NCI-H1417 treated with DMSO at 0.1 percent for 48 hours (cell line): ENCODE measurements at regions not wholly inside any gene's neighbourhood (a gene's known extent, or its start where the extent isn't known, plus 50 kb on each side); places are given as distances from the start of the nearest gene placed in this dataset.
"Not testable (repeated sequence)": the region's sequence is repeated elsewhere in the genome, so short reads cannot be mapped to it uniquely, and the experiment has no call there.

ENCODE experiments used
- DNase-seq: peaks from one replicate; lab custom pipeline; 2025; lab: John Stamatoyannopoulos, UW

DNA sequence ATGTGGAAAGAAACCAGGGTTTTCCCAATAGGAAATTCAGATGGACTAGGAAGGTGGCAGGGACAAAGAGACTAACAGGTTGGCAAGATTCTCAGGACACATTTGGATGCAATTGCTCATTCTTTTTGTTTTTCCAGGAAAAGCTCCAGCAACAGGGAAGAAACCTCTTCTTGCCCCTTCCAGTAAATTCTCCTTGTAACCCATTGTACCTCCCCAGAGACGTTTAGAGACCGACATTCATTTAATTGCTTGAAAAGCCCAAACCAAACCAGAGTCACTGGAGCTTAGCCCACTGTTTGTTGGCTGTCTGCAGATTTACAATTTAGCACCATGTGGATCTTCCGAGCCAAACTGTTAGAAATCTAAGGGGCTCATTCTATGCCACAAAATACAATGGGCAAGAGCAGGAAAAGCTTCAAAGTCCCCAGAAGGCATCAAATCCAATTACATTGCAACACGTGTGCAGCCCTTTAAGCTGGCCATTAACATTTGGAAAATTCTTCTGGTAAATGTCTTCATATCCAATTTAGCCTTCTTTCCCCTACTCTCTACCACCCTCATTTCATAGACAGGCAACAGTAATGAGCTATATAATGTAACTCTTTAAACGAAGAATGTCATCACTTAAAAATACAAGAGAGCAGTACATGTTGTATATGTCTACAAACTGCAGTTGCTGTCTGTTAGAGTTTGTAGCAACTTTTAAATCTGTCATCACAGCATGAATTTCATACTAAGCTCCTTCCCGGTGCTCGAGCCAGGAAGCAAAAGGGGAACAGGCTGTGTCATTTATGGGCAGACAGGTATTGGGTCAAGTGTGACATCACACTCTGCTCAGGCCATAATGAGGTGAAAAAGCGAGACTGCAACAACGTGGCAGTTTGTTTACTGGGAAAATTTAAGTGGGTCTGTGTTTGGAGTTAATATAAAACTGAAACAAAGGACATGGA is 235.6 kb upstream of the HNRNPA3 start:
- no peak for DNase-seq

DNA sequence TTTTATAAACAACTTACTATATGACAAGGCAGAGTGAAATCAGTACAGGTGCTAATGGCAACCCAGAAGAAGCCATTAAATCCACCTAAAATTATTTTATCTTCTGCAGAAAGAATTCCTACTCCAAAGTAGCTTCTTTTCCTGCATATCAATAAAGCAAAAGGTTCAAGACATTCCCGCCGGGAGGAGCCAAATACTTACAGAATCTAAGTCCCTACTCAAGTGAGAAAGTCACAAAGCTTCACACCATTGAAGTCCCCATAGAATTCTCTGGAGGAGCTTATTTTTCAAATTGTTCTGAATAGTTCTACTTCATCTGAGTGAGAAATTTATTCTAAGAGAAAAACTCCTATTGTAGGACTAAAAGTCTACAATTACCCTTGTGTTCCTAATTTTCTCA is 233.7 kb upstream of the HNRNPA3 start:
- no peak for DNase-seq

DNA sequence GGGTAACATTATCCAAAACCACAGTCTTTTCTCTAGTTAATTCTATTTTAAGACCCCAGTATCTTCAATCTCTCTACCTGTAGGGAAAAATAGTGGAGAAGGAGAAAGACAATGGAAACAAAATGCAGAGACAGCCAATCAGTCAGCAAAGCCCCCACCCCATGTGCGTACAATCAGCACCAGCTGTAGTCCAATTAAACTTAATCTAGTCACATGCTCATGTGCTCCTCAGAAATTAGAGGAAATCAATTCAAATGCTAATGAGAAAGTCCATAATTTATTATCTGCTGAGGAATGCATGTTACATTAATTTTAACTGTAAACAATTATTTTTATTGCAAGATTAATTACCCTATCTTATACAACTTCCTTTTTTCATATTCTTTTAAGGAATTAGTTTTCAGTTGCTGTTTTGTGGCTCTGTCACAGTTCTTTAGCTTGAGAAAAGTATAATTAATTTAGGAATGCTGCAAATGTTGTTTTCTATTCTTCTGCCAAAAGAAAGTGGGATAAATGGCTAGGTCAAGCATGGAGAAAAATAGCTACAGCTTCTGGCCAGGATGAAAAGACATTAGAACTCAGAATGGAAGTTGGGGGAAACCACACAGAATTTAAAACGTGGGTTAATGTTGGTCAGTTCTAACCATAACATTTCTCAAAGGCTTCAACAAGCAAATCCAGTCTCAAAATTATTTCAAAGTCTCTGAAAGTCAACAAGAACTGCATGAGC is 232.4 kb upstream of the HNRNPA3 start:
- no peak for DNase-seq

DNA sequence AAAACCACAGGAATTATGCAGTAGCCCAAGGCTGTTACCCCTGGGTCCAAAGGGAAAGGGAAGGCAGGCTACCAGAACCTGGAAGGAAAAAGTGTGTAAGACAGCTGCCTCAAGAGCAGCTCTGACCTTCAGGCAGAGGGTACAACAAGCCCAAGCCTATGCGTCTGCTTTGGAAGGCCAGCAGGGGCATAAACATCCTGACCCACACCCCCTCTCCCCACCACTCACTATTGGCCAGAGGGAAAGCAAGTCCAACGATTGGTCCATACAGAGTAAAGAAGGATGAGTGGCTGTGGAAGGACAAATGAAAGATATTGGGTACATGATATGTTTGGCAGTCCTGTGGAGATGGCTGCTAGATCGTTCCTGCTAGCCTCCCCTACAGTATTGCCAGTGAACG is 227.6 kb upstream of the HNRNPA3 start:
- no peak for DNase-seq

- no peak for DNase-seq
These were observed 226.7 kb upstream of the HNRNPA3 start for GRCh38 chr2:176985871-176986270.

- DNase-seq = no peak
These were observed 226.1 kb upstream of the HNRNPA3 start for GRCh38 chr2:176986487-176986886.

GRCh38 chr2:176991411-176991810 is 221.2 kb upstream of the HNRNPA3 start:
- DNase-seq = no peak

DNA sequence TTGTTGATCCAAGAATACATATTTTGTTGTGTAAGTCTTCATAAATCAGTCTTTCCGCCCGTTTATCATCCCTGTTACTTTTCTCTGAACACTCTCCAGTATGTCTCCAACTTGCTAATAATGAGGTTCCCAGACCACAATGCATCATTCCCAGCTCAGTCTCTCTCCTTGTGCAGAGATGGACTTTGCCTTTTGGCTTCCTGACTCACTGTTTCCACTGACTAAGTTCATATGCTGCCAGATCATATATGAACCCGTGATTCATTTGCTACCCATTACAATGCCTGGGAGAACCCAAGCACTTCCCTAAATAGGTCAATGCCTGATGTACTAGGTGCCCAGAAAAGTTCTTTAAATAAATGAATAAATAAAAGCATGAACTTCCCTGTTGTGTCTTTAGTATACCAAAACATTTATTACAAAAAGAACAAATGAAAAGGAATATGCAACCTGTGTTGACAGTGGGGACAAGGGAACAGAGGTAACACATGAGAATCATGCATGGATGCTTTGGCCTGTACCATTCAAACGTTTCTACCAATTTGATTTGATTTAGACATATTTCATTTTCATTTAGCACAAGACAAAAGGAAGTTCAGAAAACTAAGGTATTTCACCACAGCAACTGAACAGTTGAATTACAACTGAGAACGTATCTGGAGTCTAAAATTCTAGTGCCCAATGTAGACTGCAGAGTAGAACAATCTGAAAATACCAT is 215.4 kb upstream of the HNRNPA3 start:
- no peak for DNase-seq

- no peak for DNase-seq
These were observed 214.8 kb upstream of the HNRNPA3 start for GRCh38 chr2:176997792-176998169.

DNA sequence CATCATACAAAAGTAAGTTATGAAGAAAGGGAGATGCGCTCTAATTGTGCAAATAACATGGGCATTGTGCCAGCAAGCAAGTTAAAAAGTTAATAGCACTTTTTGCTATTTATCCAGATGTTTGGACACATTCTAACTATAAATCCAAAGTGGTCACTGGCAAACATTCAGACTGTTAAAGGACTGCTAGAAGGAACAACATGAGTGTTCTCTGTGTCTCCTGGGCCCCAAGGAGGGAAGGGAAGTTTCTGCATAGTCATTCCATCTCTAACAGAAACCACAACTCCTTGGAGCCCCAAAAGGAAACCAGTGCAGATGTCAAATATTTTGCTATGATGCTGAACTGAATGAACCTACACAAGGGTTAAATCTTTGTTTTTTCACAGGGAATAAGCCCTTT is 213.3 kb upstream of the HNRNPA3 start:
- DNase-seq = no peak

- DNase-seq = no peak
These were observed 212.4 kb upstream of the HNRNPA3 start for GRCh38 chr2:177000061-177000714.

DNA sequence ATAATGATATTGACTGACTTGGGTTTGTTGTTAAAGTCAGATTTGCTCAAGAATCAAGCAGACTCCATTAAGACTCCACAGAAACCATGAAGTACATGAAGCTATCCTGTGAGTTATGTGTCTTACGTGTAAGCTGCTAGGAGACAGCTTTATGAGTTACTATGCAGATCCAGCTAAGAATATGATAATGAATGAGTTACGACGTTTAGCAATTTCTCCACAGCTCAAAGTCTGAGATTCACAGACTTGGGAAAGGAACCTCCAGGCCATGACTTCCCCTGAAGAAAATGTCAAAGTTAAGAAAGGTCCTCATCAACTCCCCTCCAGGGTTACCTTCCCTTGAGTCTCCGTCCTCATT is 211.9 kb upstream of the HNRNPA3 start:
- no peak for DNase-seq

GRCh38 chr2:177001334-177001733 is 211.3 kb upstream of the HNRNPA3 start:
- DNase-seq = no peak

GRCh38 chr2:177002983-177003382 is 209.6 kb upstream of the HNRNPA3 start:
- DNase-seq = no peak

GRCh38 chr2:177007726-177008125 is 204.9 kb upstream of the HNRNPA3 start:
- DNase-seq = not testable (repeated sequence)

GRCh38 chr2:177008662-177009061 is 203.9 kb upstream of the HNRNPA3 start:
- DNase-seq = not testable (repeated sequence)

DNA sequence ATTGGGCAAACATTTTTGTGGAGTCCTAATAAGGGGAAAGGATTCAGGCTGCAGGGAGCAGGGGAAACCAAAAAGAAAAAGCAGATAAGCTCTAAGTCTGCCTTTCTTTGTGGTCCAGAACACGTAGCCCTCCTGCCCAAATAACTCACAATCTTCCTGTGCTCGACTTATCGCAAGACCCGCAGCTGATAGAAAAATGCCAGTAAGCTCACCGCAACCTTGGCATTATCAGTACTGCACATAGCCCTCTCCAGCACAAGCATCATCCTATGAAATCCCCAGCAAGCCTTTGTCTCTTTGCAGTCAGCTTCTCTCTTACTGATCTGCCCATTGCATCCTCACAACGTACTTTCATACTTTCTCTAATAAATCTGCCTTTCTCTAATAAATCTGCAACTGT is 202.4 kb upstream of the HNRNPA3 start:
- no peak for DNase-seq

DNA sequence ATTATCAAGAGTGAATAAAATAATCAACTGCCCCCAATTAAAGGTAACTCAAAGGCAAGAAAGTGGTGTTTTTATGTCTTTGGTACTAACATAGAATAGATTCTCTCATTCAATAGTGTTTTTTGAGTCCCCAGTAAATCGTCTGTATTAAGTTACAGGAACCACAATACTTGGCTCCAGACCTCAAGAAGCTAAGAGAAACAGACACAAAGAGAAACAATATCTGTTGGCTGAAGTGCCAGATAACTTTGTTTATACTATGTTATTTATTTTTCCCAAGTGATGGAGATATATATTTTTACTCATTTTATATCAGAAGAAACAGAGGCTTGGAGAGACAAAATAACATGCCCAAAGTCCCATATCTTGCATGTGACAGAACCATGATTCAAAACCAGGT is 201.7 kb upstream of the HNRNPA3 start:
- DNase-seq = no peak

DNA sequence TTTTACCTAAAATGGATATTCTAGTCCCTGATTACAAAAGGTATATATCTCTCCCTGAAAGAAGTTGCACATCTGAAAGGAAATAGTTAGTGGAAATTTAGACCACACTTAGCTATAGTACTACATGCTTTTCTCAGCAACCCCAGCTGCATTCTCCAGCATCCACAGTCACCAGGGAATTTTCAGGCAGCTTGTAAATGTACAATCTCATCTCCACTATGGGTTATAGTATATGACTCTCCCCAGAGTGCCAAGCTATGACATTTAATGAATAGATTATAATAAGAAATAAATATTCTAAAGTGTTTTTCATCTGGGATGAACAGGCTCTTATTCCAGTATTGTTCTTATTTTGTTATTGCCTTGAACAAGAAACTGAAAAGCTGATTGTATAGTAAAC is 197.6 kb upstream of the HNRNPA3 start:
- DNase-seq = no peak

DNA sequence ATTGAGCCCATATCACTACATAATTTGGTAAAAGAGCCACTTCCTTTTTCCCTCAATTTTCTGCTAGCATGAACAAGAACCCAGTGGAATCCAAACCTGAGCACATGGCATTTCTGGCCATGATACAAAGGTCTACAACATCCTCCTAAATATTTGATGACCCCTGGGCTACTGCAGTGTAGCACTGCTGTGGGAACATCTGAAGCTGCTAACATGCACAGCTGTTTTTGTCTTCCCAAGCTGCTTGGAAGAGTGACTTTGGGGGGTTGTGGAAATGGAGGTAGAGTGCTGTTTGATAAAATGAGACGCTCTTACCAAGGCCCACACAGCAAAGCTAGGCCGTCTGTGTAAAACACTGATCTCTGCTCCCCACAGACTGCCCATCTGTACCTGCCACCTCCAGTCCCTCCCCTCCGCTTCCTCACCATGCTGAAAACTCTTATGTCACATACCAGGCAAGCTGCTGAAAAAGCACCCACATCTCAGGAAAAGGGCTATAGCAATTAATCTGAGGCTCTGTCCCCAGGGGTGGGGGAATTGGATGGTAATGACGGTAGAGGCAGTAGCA is 197.2 kb upstream of the HNRNPA3 start:
- DNase-seq = no peak

DNA sequence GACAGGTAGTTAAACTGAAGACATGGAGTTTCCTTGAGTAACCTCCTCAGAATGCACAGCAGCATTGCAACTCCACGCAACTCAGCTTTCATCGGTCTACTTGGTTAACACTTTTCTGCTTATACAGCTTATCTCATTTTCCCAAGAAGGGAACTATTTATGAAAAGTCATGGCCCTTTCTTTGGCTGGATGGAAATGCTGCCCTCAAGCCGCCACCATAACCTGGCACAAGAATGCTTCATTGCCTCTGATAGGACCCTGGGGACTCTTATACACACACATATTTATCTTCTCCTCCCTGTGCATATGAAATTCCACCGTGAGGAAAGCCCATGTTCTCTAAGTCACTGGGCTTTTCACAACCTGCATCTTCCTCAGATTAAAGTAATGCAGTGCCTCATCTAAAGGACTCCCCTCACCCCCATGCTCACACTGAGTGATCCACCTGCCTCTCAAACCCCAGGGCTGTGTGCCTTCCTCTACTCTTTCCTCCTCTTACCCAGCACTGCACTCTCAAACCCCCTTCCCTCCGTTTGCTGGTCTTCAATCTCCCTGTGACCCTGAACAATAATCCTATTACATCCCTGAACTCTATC is 192.0 kb upstream of the HNRNPA3 start:
- DNase-seq = no peak
